Activated naive CD4-positive, alpha-beta T cell treated with Interleukin-2 at 50 U/mL for 16 hours (primary cell): ENCODE measurements at regions not wholly inside any gene's neighbourhood (a gene's known extent, or its start where the extent isn't known, plus 50 kb on each side); places are given as distances from the start of the nearest gene placed in this dataset.
"Not testable (repeated sequence)": the region's sequence is repeated elsewhere in the genome, so short reads cannot be mapped to it uniquely, and the experiment has no call there.

Experiments
- DNase-seq: peaks from one replicate; pipeline ENCODE4 v3.0.0-alpha.2; 2020

- peak; percentile 34 for DNase-seq
Measured at GRCh38 chr6:26175428-26176181, 88.4 kb downstream of the HFE start.

GRCh38 chr6:26179675-26180074 is 92.4 kb downstream of the HFE start:
- no peak for DNase-seq

- DNase-seq = no peak
Measured at GRCh38 chr6:26180346-26180745, 93.1 kb downstream of the HFE start.

GRCh38 chr6:26183237-26183580 is 96.0 kb downstream of the HFE start:
- no peak for DNase-seq

GRCh38 chr6:26183581-26184366 is 96.5 kb downstream of the HFE start:
- peak; percentile 58 for DNase-seq

GRCh38 chr6:26184367-26184891 is 97.2 kb downstream of the HFE start:
- no peak for DNase-seq

- DNase-seq = no peak
Measured at GRCh38 chr6:26185004-26185403, 97.8 kb downstream of the HFE start.

- DNase-seq = no peak
Measured at GRCh38 chr6:26185802-26186201, 98.6 kb downstream of the HFE start.

GRCh38 chr6:26186652-26187051 is 99.4 kb downstream of the HFE start:
- DNase-seq = no peak

GRCh38 chr6:26187292-26187691 is 100.1 kb downstream of the HFE start:
- DNase-seq = no peak

- peak; percentile 33 for DNase-seq
Measured at GRCh38 chr6:26187981-26188635, 100.9 kb downstream of the HFE start.

GRCh38 chr6:26191512-26191911 is 104.3 kb downstream of the HFE start:
- not testable (repeated sequence) for DNase-seq

- DNase-seq = no peak
Measured at GRCh38 chr6:26193467-26194328, 106.5 kb downstream of the HFE start.

GRCh38 chr6:26194329-26194701 is 107.1 kb downstream of the HFE start:
- DNase-seq = no peak

- no peak for DNase-seq
Measured at GRCh38 chr6:26194816-26195375, 107.7 kb downstream of the HFE start.

- DNase-seq = peak; percentile 82
Measured at GRCh38 chr6:26195376-26195923, 108.2 kb downstream of the HFE start.

- no peak for DNase-seq
Measured at GRCh38 chr6:26195924-26196845, 109.0 kb downstream of the HFE start.

GRCh38 chr6:26196846-26197635 is 109.8 kb downstream of the HFE start:
- DNase-seq = peak; percentile 73

GRCh38 chr6:26197636-26197932 is 110.4 kb downstream of the HFE start:
- DNase-seq = no peak
